Hepatocyte (in vitro differentiated cells): ENCODE measurements at regions not wholly inside any gene's neighbourhood (a gene's known extent, or its start where the extent isn't known, plus 50 kb on each side); places are given as distances from the start of the nearest gene placed in this dataset.

Source experiments
- EZH2phosphoT487 ChIP-seq: fragments of 200-600 bp; sonication (generic); IDR thresholded peaks from one replicate; pipeline ENCODE4 v1.6.1; 2018; ENCODE audit warnings: antibody characterized with exemption, mild to moderate bottlenecking, low read depth, moderate library complexity; ENCODE audit not compliant: unreplicated experiment, severe bottlenecking
- TF ChIP-seq, protein P1 (sequence below): fragments of 200-600 bp; sonication (generic); IDR thresholded peaks from 2 replicates; pipeline ENCODE4 v1.5.1; 2016; ENCODE audit warnings: antibody characterized with exemption, mild to moderate bottlenecking; ENCODE audit not compliant: poor library complexity

DNA sequence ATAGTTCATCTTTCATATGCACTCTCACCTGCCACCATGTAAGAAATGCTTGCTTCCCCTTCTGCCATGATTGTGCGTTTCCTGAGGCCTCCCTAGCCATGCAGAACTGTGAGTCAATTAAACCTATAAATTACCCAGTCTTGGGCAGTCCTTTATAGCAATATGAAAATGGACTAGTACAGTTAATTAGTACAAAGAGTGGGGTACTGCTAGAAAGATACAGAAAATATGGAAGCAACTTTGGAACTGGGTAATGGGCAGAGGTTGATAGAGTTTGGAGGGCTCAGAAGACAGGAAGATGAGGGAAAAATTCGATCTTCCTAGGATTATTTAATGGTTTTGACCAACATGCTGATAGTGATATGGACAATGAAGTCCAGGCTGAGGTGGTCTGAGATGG lies 246.9 kb downstream of the CGGBP1 start:
- TF ChIP-seq, protein P1, sequence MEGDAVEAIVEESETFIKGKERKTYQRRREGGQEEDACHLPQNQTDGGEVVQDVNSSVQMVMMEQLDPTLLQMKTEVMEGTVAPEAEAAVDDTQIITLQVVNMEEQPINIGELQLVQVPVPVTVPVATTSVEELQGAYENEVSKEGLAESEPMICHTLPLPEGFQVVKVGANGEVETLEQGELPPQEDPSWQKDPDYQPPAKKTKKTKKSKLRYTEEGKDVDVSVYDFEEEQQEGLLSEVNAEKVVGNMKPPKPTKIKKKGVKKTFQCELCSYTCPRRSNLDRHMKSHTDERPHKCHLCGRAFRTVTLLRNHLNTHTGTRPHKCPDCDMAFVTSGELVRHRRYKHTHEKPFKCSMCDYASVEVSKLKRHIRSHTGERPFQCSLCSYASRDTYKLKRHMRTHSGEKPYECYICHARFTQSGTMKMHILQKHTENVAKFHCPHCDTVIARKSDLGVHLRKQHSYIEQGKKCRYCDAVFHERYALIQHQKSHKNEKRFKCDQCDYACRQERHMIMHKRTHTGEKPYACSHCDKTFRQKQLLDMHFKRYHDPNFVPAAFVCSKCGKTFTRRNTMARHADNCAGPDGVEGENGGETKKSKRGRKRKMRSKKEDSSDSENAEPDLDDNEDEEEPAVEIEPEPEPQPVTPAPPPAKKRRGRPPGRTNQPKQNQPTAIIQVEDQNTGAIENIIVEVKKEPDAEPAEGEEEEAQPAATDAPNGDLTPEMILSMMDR: no peak
- TF ChIP-seq EZH2phosphoT487: no peak
